ENCODE measurements at regions not wholly inside any gene's neighbourhood (a gene's known extent, or its start where the extent isn't known, plus 50 kb on each side); places are given as distances from the start of the nearest gene placed in this dataset.
"Not testable (repeated sequence)": the region's sequence is repeated elsewhere in the genome, so short reads cannot be mapped to it uniquely, and the experiment has no call there.

DNA sequence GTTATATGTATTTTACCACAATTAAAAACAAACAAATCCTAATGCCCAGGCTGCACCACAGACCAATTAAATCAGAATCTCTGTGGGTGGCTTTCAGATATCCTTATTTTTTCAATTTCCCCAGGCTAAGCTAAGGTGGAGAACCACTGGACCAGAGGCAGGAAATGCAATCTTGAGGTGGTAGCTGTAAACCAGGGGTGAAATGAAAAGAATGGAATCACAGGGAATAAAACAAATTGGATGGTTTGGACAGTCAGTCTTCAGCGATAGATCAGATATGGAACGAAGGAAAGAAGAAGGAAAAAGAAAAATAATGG, 215.4 kb downstream of the KCNRG start:
- H3K9ac ChIP-seq (ENCODE audit: low read depth in 2 of 2, low read length in 2 of 2), result no peak overlapping the region
- intact Hi-C loops (cut with DNase I), result no loop called here
- no peaks in the 10 kb centered on the region for H3K9me3 ChIP-seq
- H3K27ac ChIP-seq, result peak overlapping the region; percentile 23
- H3K4me1 ChIP-seq, result no peaks in the 10 kb centered on the region
- H3K4me3 ChIP-seq, result no peak overlapping the region
- no peak for DNase-seq
- TF ChIP-seq, protein P1, sequence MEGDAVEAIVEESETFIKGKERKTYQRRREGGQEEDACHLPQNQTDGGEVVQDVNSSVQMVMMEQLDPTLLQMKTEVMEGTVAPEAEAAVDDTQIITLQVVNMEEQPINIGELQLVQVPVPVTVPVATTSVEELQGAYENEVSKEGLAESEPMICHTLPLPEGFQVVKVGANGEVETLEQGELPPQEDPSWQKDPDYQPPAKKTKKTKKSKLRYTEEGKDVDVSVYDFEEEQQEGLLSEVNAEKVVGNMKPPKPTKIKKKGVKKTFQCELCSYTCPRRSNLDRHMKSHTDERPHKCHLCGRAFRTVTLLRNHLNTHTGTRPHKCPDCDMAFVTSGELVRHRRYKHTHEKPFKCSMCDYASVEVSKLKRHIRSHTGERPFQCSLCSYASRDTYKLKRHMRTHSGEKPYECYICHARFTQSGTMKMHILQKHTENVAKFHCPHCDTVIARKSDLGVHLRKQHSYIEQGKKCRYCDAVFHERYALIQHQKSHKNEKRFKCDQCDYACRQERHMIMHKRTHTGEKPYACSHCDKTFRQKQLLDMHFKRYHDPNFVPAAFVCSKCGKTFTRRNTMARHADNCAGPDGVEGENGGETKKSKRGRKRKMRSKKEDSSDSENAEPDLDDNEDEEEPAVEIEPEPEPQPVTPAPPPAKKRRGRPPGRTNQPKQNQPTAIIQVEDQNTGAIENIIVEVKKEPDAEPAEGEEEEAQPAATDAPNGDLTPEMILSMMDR (IDR thresholded peaks at IDR 0.05), result no peak
- no peaks in the 10 kb centered on the region for H3K27me3 ChIP-seq
- no peaks in the 10 kb centered on the region for H3K36me3 ChIP-seq

DNA sequence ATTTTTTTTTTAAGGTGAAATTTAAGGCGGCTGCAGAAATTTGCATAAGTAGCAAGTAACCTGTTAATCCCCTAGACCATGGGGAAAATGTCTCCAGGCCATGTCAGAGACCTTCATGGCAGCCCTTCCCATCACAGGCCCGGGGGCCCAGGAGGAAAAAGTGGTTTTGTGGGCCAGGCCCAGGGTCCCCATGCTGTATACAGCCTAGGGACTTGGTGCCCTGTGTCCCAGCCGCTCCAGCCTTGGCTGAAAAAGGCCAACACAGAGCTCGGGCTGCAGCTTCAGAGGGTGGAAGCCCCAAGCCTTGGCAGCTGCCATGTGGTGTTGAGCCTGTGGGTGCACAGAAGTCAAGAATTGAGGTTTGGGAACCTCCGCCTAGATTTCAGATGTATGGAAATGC, 218.3 kb downstream of the KCNRG start:
- intact Hi-C loops (cut with DNase I); H3K4me3 ChIP-seq; H3K4me1 ChIP-seq; DNase-seq; H3K9me3 ChIP-seq; H3K36me3 ChIP-seq; H3K27ac ChIP-seq; H3K9ac ChIP-seq (ENCODE audit: low read depth in 2 of 2, low read length in 2 of 2); H3K27me3 ChIP-seq: not testable (repeated sequence)

DNA sequence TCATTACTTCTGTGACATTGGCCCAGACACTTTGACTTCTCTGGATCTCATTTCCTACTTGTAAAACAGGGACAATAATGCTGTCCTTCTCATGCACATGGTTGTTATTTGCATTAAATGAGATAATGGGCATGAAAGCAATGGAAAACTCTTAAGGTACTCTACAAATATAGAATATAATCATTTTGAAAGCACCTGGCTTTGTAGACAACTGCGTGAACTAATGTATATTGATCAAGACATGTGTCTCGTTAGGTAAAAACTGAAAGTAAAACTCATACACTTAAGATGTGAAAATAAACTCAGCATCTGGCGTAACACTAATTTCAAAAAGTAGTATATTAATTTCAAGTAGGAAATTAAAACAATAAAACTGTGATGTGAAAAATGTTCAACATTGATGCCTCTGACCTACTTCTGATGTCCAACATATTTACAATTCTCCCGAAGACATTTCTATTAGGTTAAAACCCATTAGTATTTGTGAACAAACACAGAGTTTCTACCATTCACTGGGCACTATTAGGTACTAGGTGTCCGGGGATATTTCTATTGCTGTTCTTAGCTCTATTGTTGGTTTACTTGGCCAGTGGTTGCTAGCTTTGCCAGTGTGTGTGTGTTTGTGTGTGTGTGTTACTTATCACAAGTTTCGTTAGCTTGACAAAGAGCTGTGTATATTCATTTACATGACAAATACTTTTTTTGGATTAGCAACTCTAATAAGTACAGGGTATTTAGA, 220.5 kb downstream of the KCNRG start:
- TF ChIP-seq, protein P1 (IDR thresholded peaks at IDR 0.05), result no peak
- H3K4me3 ChIP-seq, result no peak overlapping the region
- H3K9me3 ChIP-seq, result no peaks in the 10 kb centered on the region
- no peak overlapping the region for H3K9ac ChIP-seq (ENCODE audit: low read depth in 2 of 2, low read length in 2 of 2)
- no peak overlapping the region for H3K27ac ChIP-seq
- no peaks in the 10 kb centered on the region for H3K27me3 ChIP-seq
- no peaks in the 10 kb centered on the region for H3K36me3 ChIP-seq
- intact Hi-C loops (cut with DNase I), result no loop called here
- H3K4me1 ChIP-seq, result no peaks in the 10 kb centered on the region
- DNase-seq, result no peak

DNA sequence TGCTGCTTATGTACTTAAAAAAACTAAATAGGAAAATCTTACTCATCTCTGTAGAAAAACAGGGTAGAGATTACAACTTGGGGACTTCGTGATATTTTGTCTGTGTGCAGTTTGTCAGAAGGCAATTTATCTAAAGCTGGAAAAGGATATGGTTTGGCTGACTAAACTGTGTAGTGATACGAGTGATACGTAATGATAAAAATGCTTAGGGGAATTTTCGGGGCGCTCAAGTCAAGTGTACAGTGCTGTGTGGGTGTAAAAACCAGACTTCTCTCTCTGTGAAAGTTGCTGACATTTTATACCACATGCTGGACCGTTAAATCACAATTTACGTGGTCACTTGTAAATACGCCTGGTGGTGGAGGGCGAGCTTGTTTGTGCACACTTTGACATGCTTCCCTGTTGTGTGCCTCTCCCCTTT, 221.7 kb downstream of the KCNRG start:
- H3K9me3 ChIP-seq, result no peaks in the 10 kb centered on the region
- no peaks in the 10 kb centered on the region for H3K4me1 ChIP-seq
- no peaks in the 10 kb centered on the region for H3K27me3 ChIP-seq
- TF ChIP-seq, protein P1 (IDR thresholded peaks at IDR 0.05), result no peak
- H3K4me3 ChIP-seq, result no peak overlapping the region
- H3K9ac ChIP-seq (ENCODE audit: low read depth in 2 of 2, low read length in 2 of 2), result no peak overlapping the region
- intact Hi-C loops (cut with DNase I), result no loop called here
- DNase-seq, result no peak
- no peaks in the 10 kb centered on the region for H3K36me3 ChIP-seq
- H3K27ac ChIP-seq, result no peak overlapping the region

DNA sequence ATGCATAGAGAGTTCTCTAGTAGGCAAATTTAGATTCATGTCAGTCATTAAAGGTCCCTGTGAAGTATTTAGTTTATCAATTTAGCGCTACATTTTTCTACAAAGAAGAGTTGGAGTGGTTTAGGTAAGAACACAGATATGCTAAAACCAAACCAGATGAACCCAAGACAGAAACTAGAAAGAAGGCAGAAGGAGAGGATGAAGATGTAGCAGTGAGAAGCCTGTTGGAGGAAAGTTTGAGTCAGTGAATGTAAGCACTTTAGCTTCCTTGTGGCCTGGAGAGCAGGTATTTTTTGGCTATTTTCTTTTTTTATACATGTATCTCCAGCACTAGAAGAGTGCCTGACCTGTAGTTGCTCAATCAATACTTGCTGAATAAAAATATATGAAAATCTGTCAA, 223.7 kb downstream of the KCNRG start:
- H3K27me3 ChIP-seq, result no peaks in the 10 kb centered on the region
- intact Hi-C loops (cut with DNase I), result no loop called here

DNA sequence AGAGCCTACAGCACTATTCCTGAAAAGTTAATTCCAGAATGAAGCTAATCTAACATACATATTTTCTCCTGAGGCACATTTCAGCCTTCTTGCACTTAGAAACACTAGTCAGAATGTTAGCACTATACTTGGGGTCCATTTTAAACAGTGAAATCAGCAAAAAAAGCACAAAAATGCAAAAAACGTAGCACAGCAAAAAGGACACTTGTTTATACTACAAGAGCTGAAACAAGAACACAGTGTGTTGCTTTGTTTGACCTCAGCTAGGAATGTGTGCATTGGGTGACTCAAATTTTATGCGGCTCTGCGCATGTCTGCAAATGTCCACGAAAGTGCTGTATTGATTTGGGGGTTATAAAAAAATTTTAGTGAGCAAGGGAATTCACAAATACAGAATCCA, 226.2 kb downstream of the KCNRG start:
- H3K27ac ChIP-seq, result no peak overlapping the region
- no peak for DNase-seq
- H3K9ac ChIP-seq (ENCODE audit: low read depth in 2 of 2, low read length in 2 of 2), result no peak overlapping the region
- H3K27me3 ChIP-seq, result no peaks in the 10 kb centered on the region
- intact Hi-C loops (cut with DNase I), result no loop called here
- no peaks in the 10 kb centered on the region for H3K36me3 ChIP-seq
- H3K9me3 ChIP-seq, result no peaks in the 10 kb centered on the region
- no peaks in the 10 kb centered on the region for H3K4me1 ChIP-seq
- TF ChIP-seq, protein P1 (IDR thresholded peaks at IDR 0.05), result no peak
- H3K4me3 ChIP-seq, result no peak overlapping the region

More for the DNA sequence above, 223.7 kb downstream of the KCNRG start:
- no peaks in the 10 kb centered on the region for H3K4me1 ChIP-seq
- DNase-seq, result no peak
- H3K36me3 ChIP-seq, result no peaks in the 10 kb centered on the region
- TF ChIP-seq, protein P1 (IDR thresholded peaks at IDR 0.05), result no peak
- H3K27ac ChIP-seq, result no peak overlapping the region
- H3K9me3 ChIP-seq, result no peaks in the 10 kb centered on the region
- no peak overlapping the region for H3K9ac ChIP-seq (ENCODE audit: low read depth in 2 of 2, low read length in 2 of 2)
- H3K4me3 ChIP-seq, result no peak overlapping the region

All from colonic mucosa (tissue), 4 donors.